ENCODE measurements at regions not wholly inside any gene's neighbourhood (a gene's known extent, or its start where the extent isn't known, plus 50 kb on each side); places are given as distances from the start of the nearest gene placed in this dataset.

GRCh38 chr3:181252631-181253030 is 263.1 kb upstream of the DNAJC19 start:
- H3K4me3 ChIP-seq: no peak overlapping the region
- no peaks in the 10 kb centered on the region for H3K4me1 ChIP-seq
- 21 to 28% methylated on average over 3 of the region's 3 CpGs for WGBS, 2 donors
- no peak for TF ChIP-seq CTCF (IDR thresholded peaks at IDR 0.05)
- TF ChIP-seq POLR2A (IDR thresholded peaks at IDR 0.05): no peak
- no peak for DNase-seq
- H3K27ac ChIP-seq: no peak overlapping the region
- no peaks in the 10 kb centered on the region for H3K9me3 ChIP-seq
- no peaks in the 10 kb centered on the region for H3K27me3 ChIP-seq
- H3K36me3 ChIP-seq (ENCODE audit: low read depth, missing control alignments): no peaks in the 10 kb centered on the region
- intact Hi-C loops (cut with DNase I; ENCODE audit: low total_unique reads): no loop called here

DNA sequence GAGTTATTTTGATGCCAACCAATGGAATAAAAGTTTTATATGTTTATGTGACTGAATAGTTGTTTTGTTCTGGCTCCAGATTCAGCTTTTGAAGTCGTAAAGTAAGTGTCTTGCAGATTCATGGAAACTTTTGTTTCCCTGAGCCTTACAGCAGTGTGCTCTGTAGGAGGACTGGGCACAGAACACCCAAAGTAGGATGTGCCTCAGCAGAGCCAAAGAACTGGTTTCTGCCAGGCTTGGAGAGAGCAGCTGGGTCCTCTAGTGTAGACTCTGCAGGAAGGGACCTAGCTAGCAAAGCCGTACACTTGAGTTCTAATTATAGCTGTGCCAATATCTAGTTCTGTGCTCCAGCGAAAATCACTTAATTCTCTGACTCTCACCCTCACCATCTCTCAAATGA is 261.2 kb upstream of the DNAJC19 start:
- 83 to 86% methylated on average over 3 of the region's 3 CpGs for WGBS, 2 donors
- Histone ChIP-seq H3K27ac (no peak overlapping the region), H3K27me3 (no peaks in the 10 kb centered on the region), H3K4me1 (no peaks in the 10 kb centered on the region), H3K9me3 (no peaks in the 10 kb centered on the region), H3K36me3 (ENCODE audit: low read depth, missing control alignments) (no peaks in the 10 kb centered on the region), H3K4me3 (no peak overlapping the region)
- intact Hi-C loops (cut with DNase I; ENCODE audit: low total_unique reads): no loop called here
- no peak for TF ChIP-seq CTCF (IDR thresholded peaks at IDR 0.05)
- no peak for TF ChIP-seq POLR2A (IDR thresholded peaks at IDR 0.05)
- DNase-seq: no peak

- WGBS, 2 donors: 68 to 87% methylated on average over 2 of the region's 2 CpGs
- TF ChIP-seq POLR2A (IDR thresholded peaks at IDR 0.05): no peak
- no peak for TF ChIP-seq CTCF (IDR thresholded peaks at IDR 0.05)
- Histone ChIP-seq H3K4me3 (no peak overlapping the region), H3K4me1 (no peaks in the 10 kb centered on the region), H3K27ac (no peak overlapping the region), H3K9me3 (no peaks in the 10 kb centered on the region), H3K36me3 (ENCODE audit: low read depth, missing control alignments) (no peaks in the 10 kb centered on the region), H3K27me3 (no peaks in the 10 kb centered on the region)
- no peak for DNase-seq
- intact Hi-C loops (cut with DNase I; ENCODE audit: low total_unique reads): no loop called here
Measured at GRCh38 chr3:181239441-181239840, 249.9 kb upstream of the DNAJC19 start.

DNA sequence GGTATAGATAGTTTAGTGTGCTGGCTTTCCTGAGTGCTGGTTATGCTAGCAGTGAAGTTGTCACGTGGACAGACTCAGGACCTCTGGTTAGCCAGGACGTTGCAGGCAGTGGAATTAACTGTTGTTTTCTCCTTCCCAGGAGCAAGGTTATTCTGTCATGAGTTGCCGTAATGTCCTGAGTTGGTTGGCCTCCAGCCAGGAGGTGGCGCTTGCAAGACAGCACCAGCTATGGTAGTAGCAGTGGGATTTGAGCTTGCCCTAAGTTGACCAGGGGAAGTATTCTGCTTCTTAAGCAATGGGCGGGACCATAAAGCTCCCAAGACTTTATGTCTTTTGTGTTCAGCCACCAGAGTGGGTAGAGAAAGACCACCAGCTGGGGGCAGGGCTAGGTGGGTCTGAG is 240.7 kb upstream of the DNAJC19 start:
- TF ChIP-seq CTCF (IDR thresholded peaks at IDR 0.05): no peak
- TF ChIP-seq POLR2A (IDR thresholded peaks at IDR 0.05): no peak
- H3K4me1 ChIP-seq: no peaks in the 10 kb centered on the region
- DNase-seq: no peak
- H3K9me3 ChIP-seq: no peaks in the 10 kb centered on the region
- H3K27ac ChIP-seq: no peak overlapping the region
- H3K36me3 ChIP-seq (ENCODE audit: low read depth, missing control alignments): no peaks in the 10 kb centered on the region
- H3K27me3 ChIP-seq: no peaks in the 10 kb centered on the region
- intact Hi-C loops (cut with DNase I; ENCODE audit: low total_unique reads): no loop called here
- H3K4me3 ChIP-seq: no peak overlapping the region
- 67 to 90% methylated on average over 1 to 5 of the region's 5 CpGs for WGBS, 2 donors

DNA sequence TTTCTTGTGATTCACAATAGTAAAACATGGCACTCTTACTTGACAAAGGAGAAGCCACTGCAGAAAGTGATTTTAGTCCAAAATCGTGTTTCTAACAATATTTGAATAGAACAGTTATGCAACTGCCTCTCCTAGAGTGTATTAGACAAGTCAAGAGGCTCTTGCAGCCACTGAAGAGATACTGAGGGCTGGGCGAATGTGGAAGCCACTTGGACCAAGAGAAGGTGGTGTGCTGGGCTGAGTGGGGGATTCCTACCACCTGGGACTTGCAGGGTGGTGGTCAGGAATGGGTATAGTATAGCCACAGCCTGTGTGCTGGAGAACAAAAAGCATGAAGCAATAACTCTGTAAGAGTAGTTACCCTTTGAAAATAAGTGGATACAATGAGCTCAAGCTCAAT is 223.8 kb upstream of the DNAJC19 start:
- intact Hi-C loops (cut with DNase I; ENCODE audit: low total_unique reads): no loop called here
- H3K4me1 ChIP-seq: no peaks in the 10 kb centered on the region
- H3K4me3 ChIP-seq: no peak overlapping the region
- H3K9me3 ChIP-seq: no peaks in the 10 kb centered on the region
- WGBS, 2 donors: 75 to 78% methylated on average over 2 of the region's 2 CpGs
- no peak for DNase-seq
- H3K27me3 ChIP-seq: no peaks in the 10 kb centered on the region
- TF ChIP-seq POLR2A (IDR thresholded peaks at IDR 0.05): no peak
- TF ChIP-seq CTCF (IDR thresholded peaks at IDR 0.05): no peak
- H3K27ac ChIP-seq: no peak overlapping the region
- H3K36me3 ChIP-seq (ENCODE audit: low read depth, missing control alignments): no peaks in the 10 kb centered on the region

All from testis (tissue), 2 donors.